Retinal pigment epithelial cell (primary cell): ENCODE measurements at regions not wholly inside any gene's neighbourhood (a gene's known extent, or its start where the extent isn't known, plus 50 kb on each side); places are given as distances from the start of the nearest gene placed in this dataset.
A peak's percentile ranks its signal among the peaks of the same experiment; 100 is the strongest.
"Not testable (repeated sequence)": the region's sequence is repeated elsewhere in the genome, so short reads cannot be mapped to it uniquely, and the experiment has no call there.

ENCODE experiments used
- DNase-seq: peaks from one replicate; pipeline ENCODE4 v3.0.0-alpha.2; 2010; ENCODE audit warnings: low read depth
- H3K4me3 ChIP-seq: 2 replicates; pipeline ENCODE4 v1.5.1; 2011; ENCODE audit warnings: mild to moderate bottlenecking, low read length, control low read depth, moderate library complexity
- TF ChIP-seq, protein P1 (sequence below): conservative IDR thresholded peaks from 2 replicates; pipeline ENCODE4 v1.5.1; 2011; ENCODE audit warnings: low read depth, low read length, control low read depth, inconsistent platforms

DNA sequence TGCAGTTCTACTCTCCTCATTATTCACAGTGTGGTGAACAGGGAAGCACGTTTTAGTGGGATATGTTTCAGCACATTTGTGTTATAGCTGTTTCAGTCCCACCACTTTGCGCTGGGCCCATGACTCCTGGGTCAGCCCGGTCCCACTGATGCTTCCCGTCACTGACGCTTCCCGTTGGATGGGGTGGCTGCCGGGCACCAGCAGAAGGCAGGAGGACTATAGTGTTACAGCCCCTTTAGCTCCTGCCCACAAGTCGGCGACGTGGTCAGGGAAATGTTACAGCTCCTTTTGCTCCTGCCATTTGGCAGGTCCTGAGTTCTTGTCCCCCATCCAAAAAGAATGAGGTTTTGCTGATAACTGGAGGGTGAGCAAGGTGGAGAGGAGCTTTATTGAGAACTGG, 732.2 kb downstream of the NR4A2 start:
- DNase-seq: no peak
- TF ChIP-seq, protein P1, sequence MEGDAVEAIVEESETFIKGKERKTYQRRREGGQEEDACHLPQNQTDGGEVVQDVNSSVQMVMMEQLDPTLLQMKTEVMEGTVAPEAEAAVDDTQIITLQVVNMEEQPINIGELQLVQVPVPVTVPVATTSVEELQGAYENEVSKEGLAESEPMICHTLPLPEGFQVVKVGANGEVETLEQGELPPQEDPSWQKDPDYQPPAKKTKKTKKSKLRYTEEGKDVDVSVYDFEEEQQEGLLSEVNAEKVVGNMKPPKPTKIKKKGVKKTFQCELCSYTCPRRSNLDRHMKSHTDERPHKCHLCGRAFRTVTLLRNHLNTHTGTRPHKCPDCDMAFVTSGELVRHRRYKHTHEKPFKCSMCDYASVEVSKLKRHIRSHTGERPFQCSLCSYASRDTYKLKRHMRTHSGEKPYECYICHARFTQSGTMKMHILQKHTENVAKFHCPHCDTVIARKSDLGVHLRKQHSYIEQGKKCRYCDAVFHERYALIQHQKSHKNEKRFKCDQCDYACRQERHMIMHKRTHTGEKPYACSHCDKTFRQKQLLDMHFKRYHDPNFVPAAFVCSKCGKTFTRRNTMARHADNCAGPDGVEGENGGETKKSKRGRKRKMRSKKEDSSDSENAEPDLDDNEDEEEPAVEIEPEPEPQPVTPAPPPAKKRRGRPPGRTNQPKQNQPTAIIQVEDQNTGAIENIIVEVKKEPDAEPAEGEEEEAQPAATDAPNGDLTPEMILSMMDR: no peak
- H3K4me3 ChIP-seq: no peak overlapping the region

DNA sequence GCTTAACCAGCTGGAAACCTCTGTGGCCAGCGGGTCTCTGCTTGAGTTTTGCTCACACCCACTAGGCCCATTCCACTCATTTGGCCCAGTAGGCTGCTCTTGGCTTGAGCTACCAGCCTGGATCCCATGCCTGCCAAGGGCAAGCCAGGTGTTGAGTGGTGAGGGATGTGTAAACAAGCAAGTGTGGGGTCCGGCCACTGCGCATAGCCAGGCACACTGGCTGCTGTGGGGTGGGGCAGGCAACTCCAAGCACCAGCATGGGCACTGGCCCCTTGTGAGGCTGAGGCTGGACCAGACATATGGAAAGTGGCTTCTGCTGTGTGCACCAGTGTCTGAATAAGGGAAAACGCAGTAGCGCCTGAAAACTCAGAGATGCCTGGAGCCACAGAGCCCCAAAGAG, 732.7 kb downstream of the NR4A2 start:
- TF ChIP-seq, protein P1: no peak
- DNase-seq: no peak
- no peak overlapping the region for H3K4me3 ChIP-seq

- TF ChIP-seq, protein P1: no peak
- no peak overlapping the region for H3K4me3 ChIP-seq
- DNase-seq: no peak
Observed at GRCh38 chr2:155583674-155584195, 748.8 kb downstream of the NR4A2 start.

- TF ChIP-seq, protein P1: no peak
- DNase-seq: no peak
Observed at GRCh38 chr2:155574941-155575340, 757.6 kb downstream of the NR4A2 start.

GRCh38 chr2:155547571-155547970, 785.0 kb downstream of the NR4A2 start:
- H3K4me3 ChIP-seq: no peak overlapping the region
- TF ChIP-seq, protein P1: no peak
- DNase-seq: no peak

More at GRCh38 chr2:155574941-155575340, 757.6 kb downstream of the NR4A2 start:
- no peak overlapping the region for H3K4me3 ChIP-seq

DNA sequence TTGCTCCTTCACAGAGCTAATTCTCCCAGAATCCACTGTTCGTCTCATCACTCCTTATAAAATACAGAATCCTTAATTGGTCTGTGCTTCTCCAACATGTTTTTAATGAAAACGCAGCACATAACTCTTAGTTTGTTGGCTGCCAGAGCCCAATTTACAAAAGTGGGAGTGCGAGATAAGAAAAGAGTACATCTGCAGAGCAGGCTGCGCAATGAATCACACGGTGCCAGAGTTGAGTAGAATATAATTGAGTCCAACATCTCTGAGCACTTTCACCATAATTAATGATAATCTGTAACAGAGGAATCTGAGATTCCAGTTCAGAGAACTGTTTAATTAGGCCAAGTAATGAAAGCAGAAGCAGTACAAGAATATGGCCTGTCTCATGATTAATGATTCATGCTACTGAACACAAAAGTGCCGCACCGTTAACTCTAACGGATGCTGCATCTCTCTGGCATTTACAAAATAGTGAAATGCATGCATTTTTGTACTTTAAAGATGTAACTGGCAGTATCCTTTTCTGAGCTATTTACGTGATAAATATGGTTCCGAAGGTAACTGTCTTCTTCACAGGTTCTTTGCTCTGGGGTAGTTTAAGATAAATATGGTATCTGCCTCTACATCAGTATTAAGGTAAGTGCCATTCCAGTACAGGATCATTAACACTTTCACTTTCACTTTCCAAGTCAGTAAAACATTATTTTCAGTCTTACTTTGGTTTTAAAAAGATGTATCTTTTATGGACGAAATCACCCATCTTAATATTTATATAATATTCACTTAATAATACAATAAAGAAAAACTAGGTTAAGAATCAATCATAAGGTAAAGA, 785.6 kb downstream of the NR4A2 start:
- H3K4me3 ChIP-seq: peak overlapping the region; percentile 15
- TF ChIP-seq, protein P1: no peak
- DNase-seq: peak; percentile 87

DNA sequence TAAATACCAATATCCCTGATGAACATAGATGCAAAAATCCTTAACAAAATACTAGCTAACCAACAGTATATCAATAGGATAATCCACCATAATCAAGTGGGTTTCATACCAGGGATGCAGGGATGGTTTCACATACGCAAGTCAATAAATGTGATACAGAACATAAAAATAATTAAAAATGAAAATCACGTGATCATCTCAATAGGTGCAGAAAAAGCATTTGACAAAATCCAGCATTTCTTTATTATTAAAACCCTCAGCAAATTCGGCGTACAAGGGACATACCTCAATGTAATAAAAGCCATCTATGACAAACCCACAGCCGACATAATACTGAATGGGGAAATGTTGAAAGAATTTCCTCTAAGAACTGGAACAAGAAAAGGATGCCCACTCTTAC, 793.5 kb downstream of the NR4A2 start:
- DNase-seq, H3K4me3 ChIP-seq: not testable (repeated sequence)
